SK-N-SH (cell line): ENCODE measurements at regions not wholly inside any gene's neighbourhood (a gene's known extent, or its start where the extent isn't known, plus 50 kb on each side); places are given as distances from the start of the nearest gene placed in this dataset.

ENCODE experiments used
- CTCF ChIA-PET: fragments of 300-600, 350-600 bp; formaldehyde crosslinking; extraction: SDS; loops from one replicate; lab custom pipeline; 2021; lab: Yijun Ruan, JAX
- POLR2A ChIA-PET: fragments of 350-600 bp; sonication (Branson Sonifier 250); formaldehyde crosslinking; extraction: SDS; loops from one replicate; lab custom pipeline; 2020; ENCODE audit warnings: antibody characterized with exemption, inconsistent platforms; lab: Yijun Ruan, JAX
- DNase-seq: peaks from one replicate; pipeline ENCODE4 v3.0.0; 2012
- H2AFZ ChIP-seq: fragments of 200-600 bp; sonication (generic); 2 replicates; pipeline ENCODE4 v1.8.1; 2016; ENCODE audit warnings: antibody characterized with exemption, mild to moderate bottlenecking, low read depth
- H3F3A ChIP-seq: fragments of 200-600 bp; sonication (generic); replicated peaks from 2 replicates; pipeline ENCODE3; 2016; ENCODE audit warnings: antibody characterized with exemption, mild to moderate bottlenecking; ENCODE audit not compliant: insufficient read depth
- H3K27ac ChIP-seq, 2 experiments: fragments of 200-500 bp in 1 of 2; fragments of 200-600 bp in 1 of 2; sonication (Bioruptor generic) in 1 of 2; sonication (generic), shearing (Covaris generic) in 1 of 2; 2 replicates each; pipeline versions ENCODE4 v1.5.1 to v1.6.1; 2014 to 2016; ENCODE audit warnings: low read depth in 2 of 2, inconsistent platforms in 1 of 2, low read length in 1 of 2, mild to moderate bottlenecking in 1 of 2, mixed read lengths in 1 of 2
- H3K27me3 ChIP-seq: fragments of 200-600 bp; sonication (generic), shearing (Covaris generic); 2 replicates; pipeline ENCODE4 v1.6.1; 2016; ENCODE audit warnings: mixed run types; ENCODE audit not compliant: insufficient read depth
- H3K36me3 ChIP-seq, 2 experiments: fragments of 200-500 bp in 1 of 2; fragments of 200-600 bp in 1 of 2; sonication (Bioruptor generic) in 1 of 2; sonication (generic) in 1 of 2; replicated peaks in 1 of 2; 2 replicates each; pipeline versions ENCODE3 to v1.5.1; 2014 to 2016; ENCODE audit warnings: low read length in 1 of 2, mild to moderate bottlenecking in 1 of 2; ENCODE audit not compliant: insufficient read depth in 2 of 2, control insufficient read depth in 1 of 2
- H3K4me1 ChIP-seq, 2 experiments: fragments of 200-500 bp in 1 of 2; fragments of 200-600 bp in 1 of 2; sonication (Bioruptor generic) in 1 of 2; sonication (generic), shearing (Covaris generic) in 1 of 2; 2 replicates each; pipeline versions ENCODE4 v1.5.1 to v1.6.1; 2014 to 2016; ENCODE audit warnings: low read depth in 1 of 2, low read length in 1 of 2, mixed run types in 1 of 2; ENCODE audit not compliant: insufficient read depth in 2 of 2, control insufficient read depth in 1 of 2
- H3K4me2 ChIP-seq: fragments of 200-600 bp; sonication (generic), shearing (Covaris generic); 2 replicates; pipeline ENCODE4 v1.6.1; 2017; ENCODE audit warnings: mixed run types
- H3K4me3 ChIP-seq, 2 experiments: fragments of 200-500 bp in 1 of 2; fragments of 200-600 bp in 1 of 2; sonication (Bioruptor generic) in 1 of 2; sonication (generic), shearing (Covaris generic) in 1 of 2; 2 replicates each; pipeline versions ENCODE4 v1.5.1 to v1.8.1; 2014 to 2016; ENCODE audit warnings: low read depth in 2 of 2, inconsistent platforms in 1 of 2, low read length in 1 of 2, mild to moderate bottlenecking in 1 of 2, mixed read lengths in 1 of 2, moderate library complexity in 1 of 2
- H3K79me2 ChIP-seq: fragments of 200-600 bp; sonication (generic); 2 replicates; pipeline ENCODE4 v1.8.1; 2017; ENCODE audit warnings: mild to moderate bottlenecking; ENCODE audit not compliant: insufficient read depth
- H3K9ac ChIP-seq: fragments of 200-600 bp; sonication (generic); 2 replicates; pipeline ENCODE4 v1.6.1; 2017; ENCODE audit warnings: mixed run types
- H3K9me2 ChIP-seq: fragments of 200-600 bp; sonication (generic); 2 replicates; pipeline ENCODE4 v1.6.1; 2017; ENCODE audit warnings: mixed run types
- H3K9me3 ChIP-seq: fragments of 200-600 bp; sonication (generic); 2 replicates; pipeline ENCODE4 v1.6.1; 2017; ENCODE audit warnings: mixed run types, mild to moderate bottlenecking, moderate library complexity
- H4K20me1 ChIP-seq: fragments of 200-600 bp; sonication (generic); 2 replicates; pipeline ENCODE4 v1.6.1; 2017; ENCODE audit warnings: mild to moderate bottlenecking, mixed run types; ENCODE audit not compliant: insufficient read depth
- CHD2 ChIP-seq: fragments of 150-350 bp; IDR thresholded peaks from 2 replicates; pipeline ENCODE4 v1.6.1; 2018; ENCODE audit warnings: low read length; ENCODE audit not compliant: partially characterized antibody
- ELF1 ChIP-seq: IDR thresholded peaks from 2 replicates; pipeline ENCODE4 v1.4.0; 2012
- EP300 ChIP-seq, 2 experiments: IDR thresholded peaks; 2 replicates each; pipeline versions ENCODE4 v1.4.0 to v1.6.1; 2012; ENCODE audit warnings: borderline replicate concordance in 1 of 2, low read depth in 1 of 2, low read length in 1 of 2
- FOSL2 ChIP-seq: IDR thresholded peaks from 2 replicates; pipeline ENCODE4 v1.4.0; 2012; ENCODE audit warnings: low read depth, mild to moderate bottlenecking, moderate library complexity, borderline replicate concordance
- JUND ChIP-seq: IDR thresholded peaks from 2 replicates; pipeline ENCODE4 v1.4.0; 2012
- NFIC ChIP-seq: IDR thresholded peaks from 2 replicates; pipeline ENCODE4 v1.4.0; 2012; ENCODE audit warnings: borderline replicate concordance
- NRF1 ChIP-seq: IDR thresholded peaks from 2 replicates; pipeline ENCODE4 v1.6.1; 2012; ENCODE audit warnings: low read depth, mild to moderate bottlenecking, low read length
- PBX3 ChIP-seq: IDR thresholded peaks from 2 replicates; pipeline ENCODE4; 2012
- RAD21 ChIP-seq: IDR thresholded peaks from 2 replicates; pipeline ENCODE4 v1.6.1; 2012; ENCODE audit warnings: mild to moderate bottlenecking, low read length
- REST ChIP-seq: IDR thresholded peaks from 2 replicates; pipeline ENCODE4 v1.6.1; 2012; ENCODE audit warnings: mild to moderate bottlenecking, low read depth, low read length, moderate library complexity
- TCF12 ChIP-seq: IDR thresholded peaks from 2 replicates; pipeline ENCODE4 v1.4.0; 2012
- TEAD4 ChIP-seq: IDR thresholded peaks from 2 replicates; pipeline ENCODE4 v1.4.0; 2012; ENCODE audit warnings: mild to moderate bottlenecking, borderline replicate concordance; ENCODE audit not compliant: insufficient read depth
- YY1 ChIP-seq: IDR thresholded peaks from 2 replicates; pipeline ENCODE4 v1.4.0; 2012; ENCODE audit warnings: low read depth, mild to moderate bottlenecking
- WGBS: methylation state at CpG from one replicate; pipeline ENCODE4 v1.1.6; 2017; ENCODE audit warnings: low lambda C conversion rate; 5-methylcytosine and 5-hydroxymethylcytosine counted together

- TF ChIP-seq JUND: peak; percentile 60; the same call in 1 of the 2 replicates
- TF ChIP-seq EP300 (IDR thresholded peaks at IDR 0.05; ENCODE audit: borderline replicate concordance in 1 of 2, low read depth in 1 of 2, low read length in 1 of 2): peak in 1 of 2 experiments; percentile 60; a peak in 2 of 4 replicates
- TF ChIP-seq TCF12: peak; percentile 58
- no peak for TF ChIP-seq REST
- no peak for TF ChIP-seq CHD2
- TF ChIP-seq PBX3: peak; percentile 48; the same call in 1 of the 2 replicates
- peak; percentile 52; the same call in 1 of the 2 replicates for TF ChIP-seq FOSL2
- TF ChIP-seq ELF1: no peak; the same call in 1 of the 2 replicates
- TF ChIP-seq RAD21: no peak
- no peak for TF ChIP-seq NFIC
- no peak for TF ChIP-seq TEAD4
- TF ChIP-seq, all 33 proteins: peak for 5
- H3K27me3 ChIP-seq: no peaks in the 10 kb centered on the region
- no peaks in the 10 kb centered on the region for H3K36me3 ChIP-seq
- no peak overlapping the region; the same call in 1 of the 2 replicates for H3K4me2 ChIP-seq
- ChIA-PET CTCF (interaction anchor here (0.7 kb wide), 1 partner anchor 14 kb away, joined by 3 read pairs; no protein-coding TSS in a partner anchor), POLR2A (no interaction called here)
- peaks cover 3 to 10% of the 10 kb centered on the region in 2 experiments; a peak in 3 of 4 replicates for H3K4me1 ChIP-seq
- 8% methylated on average over 3 of the region's 3 CpGs for WGBS
- H3K27ac ChIP-seq: peak overlapping the region in 1 of 2 experiments; percentile 21; a peak in 1 of 4 replicates
- H4K20me1 ChIP-seq: no peaks in the 10 kb centered on the region
- no peaks in the 10 kb centered on the region for H3K9me3 ChIP-seq
- no peak overlapping the region for H2AFZ ChIP-seq
- DNase-seq: no peak
- no peak overlapping the region for H3K4me3 ChIP-seq
- no peak overlapping the region for H3K9ac ChIP-seq
- peaks cover 28% of the 10 kb centered on the region for H3F3A ChIP-seq
- no peaks in the 10 kb centered on the region for H3K79me2 ChIP-seq
- H3K9me2 ChIP-seq: no peaks in the 10 kb centered on the region
Observed at GRCh38 chr10:35910234-35910633, 268.1 kb upstream of the FZD8 start.

- Histone ChIP-seq H3K27me3 (no peaks in the 10 kb centered on the region), H3K9me2 (no peaks in the 10 kb centered on the region), H3K4me3 (no peak overlapping the region), H3K9me3 (no peaks in the 10 kb centered on the region), H4K20me1 (no peaks in the 10 kb centered on the region), H3K36me3 (no peaks in the 10 kb centered on the region), H3K27ac (no peak overlapping the region), H3F3A (peaks cover 20% of the 10 kb centered on the region), H2AFZ (no peak overlapping the region), H3K4me1 (peaks cover 3 to 10% of the 10 kb centered on the region in 2 experiments; a peak in 3 of 4 replicates), H3K4me2 (no peak overlapping the region), H3K79me2 (no peaks in the 10 kb centered on the region), H3K9ac (no peak overlapping the region)
- 79% methylated on average over 12 of the region's 12 CpGs for WGBS
- no peak for TF ChIP-seq ELF1
- TF ChIP-seq NRF1: no peak
- TF ChIP-seq YY1: no peak
- no peak for DNase-seq
- CTCF ChIA-PET: interaction anchor here (0.6 kb wide), 1 partner anchor 837 kb away, joined by 4 read pairs; no protein-coding TSS in a partner anchor
- POLR2A ChIA-PET: no interaction called here
Observed at GRCh38 chr10:35909121-35909720, 267.1 kb upstream of the FZD8 start.
